IMR-90 (cell line): ENCODE measurements at regions not wholly inside any gene's neighbourhood (a gene's known extent, or its start where the extent isn't known, plus 50 kb on each side); places are given as distances from the start of the nearest gene placed in this dataset.

ENCODE experiments used
- ATAC-seq: fragments of 200-7000 bp; cut with Tn5 transposase; 2 replicates; pipeline ENCODE4 v1.9.1; 2020; ENCODE audit warnings: low read depth, mild to moderate bottlenecking, moderate library complexity
- BruUV-seq: library from RNA; stranded (reverse); fragments of 400-500 nt; replicated peaks from 2 replicates; lab custom pipeline; 2021; lab: Mats Ljungman, UMichigan
- CTCF ChIA-PET: fragments of 300-600 bp; formaldehyde crosslinking; extraction: SDS; loops from one replicate; lab custom pipeline; 2021; ENCODE audit warnings: antibody characterized with exemption; lab: Yijun Ruan, JAX
- POLR2A ChIA-PET: fragments of 300-600 bp; sonication (Branson Sonifier 250); formaldehyde crosslinking; loops from one replicate; lab custom pipeline; 2022; ENCODE audit warnings: antibody characterized with exemption; ENCODE audit not compliant: unreplicated experiment; lab: Charles Lee
- DNase-seq: peaks from one replicate; pipeline ENCODE4 v3.0.0; 2013
- H2AFZ ChIP-seq: replicated peaks from 2 replicates; pipeline ENCODE3; 2013; ENCODE audit warnings: low read length, mild to moderate bottlenecking; ENCODE audit not compliant: poor library complexity
- H2AK5ac ChIP-seq: 2 replicates; pipeline ENCODE4 v1.6.1; 2013; ENCODE audit warnings: low read depth, low read length, inconsistent platforms
- H2AK9ac ChIP-seq: replicated peaks from 2 replicates; pipeline ENCODE3; 2013; ENCODE audit warnings: mild to moderate bottlenecking, low read depth, low read length, moderate library complexity; ENCODE audit not compliant: poor library complexity
- H2BK120ac ChIP-seq: 2 replicates; pipeline ENCODE4 v1.6.1; 2013; ENCODE audit warnings: low read depth, low read length, inconsistent platforms
- H2BK15ac ChIP-seq: 3 replicates; pipeline ENCODE4 v1.6.1; 2013; ENCODE audit warnings: low read depth, low read length, inconsistent platforms
- H2BK20ac ChIP-seq: 2 replicates; pipeline ENCODE4 v1.6.1; 2013; ENCODE audit warnings: low read depth, mild to moderate bottlenecking, inconsistent platforms, low read length, moderate library complexity
- H2BK5ac ChIP-seq: 2 replicates; pipeline ENCODE4 v1.6.1; 2013; ENCODE audit warnings: mild to moderate bottlenecking, low read depth, low read length, inconsistent platforms; ENCODE audit not compliant: poor library complexity, severe bottlenecking
- H3K14ac ChIP-seq: replicated peaks from 2 replicates; pipeline ENCODE4 v1.6.1; 2013; ENCODE audit warnings: low read depth, low read length, inconsistent platforms
- H3K18ac ChIP-seq: 2 replicates; pipeline ENCODE4 v1.6.1; 2013; ENCODE audit warnings: low read depth, low read length, control low read depth
- H3K23ac ChIP-seq: 2 replicates; pipeline ENCODE4 v1.6.1; 2013; ENCODE audit warnings: low read depth, low read length, inconsistent platforms
- H3K27ac ChIP-seq: 2 replicates; pipeline ENCODE4 v1.5.1; 2013; ENCODE audit warnings: mild to moderate bottlenecking, control low read depth, low read length; ENCODE audit not compliant: insufficient read depth
- H3K27me3 ChIP-seq: 2 replicates; pipeline ENCODE4 v1.6.1; 2013; ENCODE audit warnings: low read length; ENCODE audit not compliant: control insufficient read depth, insufficient read depth
- H3K36me3 ChIP-seq: 2 replicates; pipeline ENCODE4 v1.6.1; 2013; ENCODE audit warnings: low read length, mixed read lengths; ENCODE audit not compliant: control insufficient read depth, insufficient read depth
- H3K4ac ChIP-seq: 2 replicates; pipeline ENCODE4 v1.6.1; 2013; ENCODE audit warnings: low read depth, low read length, inconsistent platforms
- H3K4me1 ChIP-seq: 2 replicates; pipeline ENCODE4 v1.6.1; 2013; ENCODE audit warnings: low read length, mixed read lengths; ENCODE audit not compliant: control insufficient read depth, insufficient read depth
- H3K4me2 ChIP-seq: 2 replicates; pipeline ENCODE4 v1.6.1; 2013; ENCODE audit warnings: low read depth, mild to moderate bottlenecking, control low read depth, low read length, moderate library complexity
- H3K4me3 ChIP-seq: 2 replicates; pipeline ENCODE4 v1.5.1; 2013; ENCODE audit warnings: low read depth, mild to moderate bottlenecking, control low read depth, low read length, moderate library complexity; ENCODE audit not compliant: insufficient read depth
- H3K56ac ChIP-seq: 2 replicates; pipeline ENCODE4 v1.6.1; 2013; ENCODE audit warnings: low read length, inconsistent platforms; ENCODE audit not compliant: insufficient read depth; ENCODE audit errors: extremely low read depth
- H3K79me1 ChIP-seq, 2 experiments: 2 replicates each; pipeline ENCODE4 v1.6.1; 2013; ENCODE audit warnings: low read length in 2 of 2, inconsistent platforms in 1 of 2, low read depth in 1 of 2
- H3K9ac ChIP-seq: 2 replicates; pipeline ENCODE4 v1.6.1; 2013; ENCODE audit warnings: low read depth, low read length, control low read depth
- H3K9me1 ChIP-seq: 2 replicates; pipeline ENCODE4 v1.6.1; 2013; ENCODE audit warnings: low read length, inconsistent platforms; ENCODE audit not compliant: insufficient read depth
- H3K9me3 ChIP-seq: 2 replicates; pipeline ENCODE4 v1.6.1; 2013; ENCODE audit warnings: low read length; ENCODE audit not compliant: control insufficient read depth, insufficient read depth
- H4K20me1 ChIP-seq: 2 replicates; pipeline ENCODE4 v1.6.1; 2013; ENCODE audit warnings: low read length, inconsistent platforms; ENCODE audit not compliant: insufficient read depth
- H4K5ac ChIP-seq: 2 replicates; pipeline ENCODE4 v1.6.1; 2013; ENCODE audit warnings: mild to moderate bottlenecking, low read depth, low read length, control low read depth
- H4K8ac ChIP-seq, 2 experiments: 2 replicates each; pipeline ENCODE4 v1.6.1; 2013; ENCODE audit warnings: low read depth in 2 of 2, low read length in 2 of 2, control low read depth in 1 of 2, inconsistent platforms in 1 of 2
- H4K91ac ChIP-seq: 2 replicates; pipeline ENCODE4 v1.6.1; 2013; ENCODE audit warnings: low read depth, low read length, inconsistent platforms; ENCODE audit not compliant: insufficient read depth
- BHLHE40 ChIP-seq: fragments of 150-350 bp; IDR thresholded peaks from 2 replicates; pipeline ENCODE4 v1.6.1; 2016; ENCODE audit warnings: mild to moderate bottlenecking, low read depth, low read length
- CEBPB ChIP-seq: IDR thresholded peaks from 2 replicates; pipeline ENCODE4 v1.6.1; 2012; ENCODE audit warnings: low read depth, low read length, improper control_type of control experiment
- CHD1 ChIP-seq: IDR thresholded peaks from 2 replicates; pipeline ENCODE4 v1.6.1; 2012; ENCODE audit warnings: low read depth, low read length, improper control_type of control experiment
- FOS ChIP-seq: fragments of 150-350 bp; IDR thresholded peaks from 2 replicates; pipeline ENCODE4 v1.6.1; 2016; ENCODE audit warnings: low read depth, low read length
- MAFK ChIP-seq: IDR thresholded peaks from 2 replicates; pipeline ENCODE4 v1.6.1; 2012; ENCODE audit warnings: low read depth, low read length, improper control_type of control experiment
- MAZ ChIP-seq: IDR thresholded peaks from 2 replicates; pipeline ENCODE4 v1.6.1; 2012; ENCODE audit warnings: low read depth, mild to moderate bottlenecking, low read length, improper control_type of control experiment, moderate library complexity, borderline replicate concordance
- MXI1 ChIP-seq: IDR thresholded peaks from 2 replicates; pipeline ENCODE4 v1.6.1; 2012; ENCODE audit warnings: low read depth, mild to moderate bottlenecking, low read length, moderate library complexity, borderline replicate concordance
- NFE2L2 ChIP-seq: fragments of 150-350 bp; IDR thresholded peaks from 2 replicates; pipeline ENCODE4 v1.6.1; 2016; ENCODE audit warnings: low read depth, mild to moderate bottlenecking, low read length
- POLR2A ChIP-seq: IDR thresholded peaks from 2 replicates; pipeline ENCODE4 v1.6.1; 2012; ENCODE audit warnings: mild to moderate bottlenecking, low read depth, low read length
- RAD21 ChIP-seq: IDR thresholded peaks from 2 replicates; pipeline ENCODE4 v1.6.1; 2012; ENCODE audit warnings: low read length, improper control_type of control experiment
- RCOR1 ChIP-seq: IDR thresholded peaks from 2 replicates; pipeline ENCODE4 v1.6.1; 2012; ENCODE audit warnings: mild to moderate bottlenecking, low read length, improper control_type of control experiment; ENCODE audit not compliant: insufficient replicate concordance
- whole genome bisulfite sequencing, 2 experiments: methylation state at CpG; one replicate each; pipeline versions ENCODE4 v1.1.5 to v1.1.7; 2013; ENCODE audit warnings: missing lambda C conversion rate in 2 of 2; ENCODE audit not compliant: insufficient read length in 1 of 2; ENCODE audit errors: extremely low coverage in 2 of 2; 5-methylcytosine and 5-hydroxymethylcytosine counted together
- dilution Hi-C: fragments of 300-500 bp; cut with HindIII; formaldehyde crosslinking; loops from one replicate; pipeline ENCODE4 v1.14.3; 2018; ENCODE audit warnings: low sequenced_read_pairs; ENCODE audit not compliant: unreplicated experiment
- in situ Hi-C: fragments of 300-500 bp; cut with MboI; formaldehyde crosslinking; loops from 3 replicates; pipeline ENCODE4 v1.14.3; 2019; ENCODE audit warnings: low sequenced_read_pairs, inconsistent platforms, mixed read lengths
- intact Hi-C: fragments of 100-400 bp; cut with micrococcal nuclease; formaldehyde crosslinking; loops from 2 replicates; pipeline ENCODE4 v1.10.0; 2022
- TF ChIP-seq, protein P1 (sequence below): conservative IDR thresholded peaks from 2 replicates; pipeline ENCODE4 v1.5.1; 2012; ENCODE audit warnings: mild to moderate bottlenecking, low read depth, low read length, improper control_type of control experiment
- TF ChIP-seq, protein P2 (sequence below): fragments of 150-350 bp; IDR thresholded peaks from 2 replicates; pipeline ENCODE4 v1.6.1; 2017; ENCODE audit warnings: mild to moderate bottlenecking, antibody characterized with exemption, low read length, low read depth
- TF ChIP-seq, protein P3 (sequence below): fragments of 150-350 bp; IDR thresholded peaks from 2 replicates; pipeline ENCODE4 v1.6.1; 2016; ENCODE audit warnings: low read depth, mild to moderate bottlenecking, low read length, moderate library complexity, borderline replicate concordance

DNA sequence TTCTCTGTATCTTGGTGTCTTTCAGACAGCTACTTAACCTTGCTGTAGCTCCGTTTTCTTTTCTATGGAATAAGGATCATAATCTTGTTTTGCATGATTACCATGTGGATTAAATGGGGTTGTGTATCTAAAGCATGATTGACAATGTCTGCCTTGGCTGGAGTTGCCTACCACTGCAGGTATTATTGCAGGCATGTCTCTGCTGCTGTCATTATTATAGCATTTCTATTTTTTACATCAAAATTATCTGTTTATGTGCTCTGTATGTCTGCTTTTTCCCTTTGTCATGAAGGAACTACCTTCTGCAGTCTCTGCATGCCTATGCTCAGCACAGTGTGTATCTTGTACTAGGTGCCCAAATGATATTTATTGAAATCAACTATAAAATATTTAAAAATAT, 95.9 kb upstream of the TAPT1 start:
- no peak overlapping the region for H3K27ac ChIP-seq
- no peak overlapping the region for H4K8ac ChIP-seq
- no peaks in the 10 kb centered on the region for H3K9me3 ChIP-seq
- BruUV-seq: no TSS peak
- no peak overlapping the region for H2BK15ac ChIP-seq
- peaks cover 4% of the 10 kb centered on the region for H3K27me3 ChIP-seq
- no peak overlapping the region for H2AK9ac ChIP-seq
- no CpG with 5 or more reads among the region's 1 CpG for WGBS, 2 experiments
- H3K14ac ChIP-seq: no peak overlapping the region
- H4K91ac ChIP-seq: no peak overlapping the region
- H2AK5ac ChIP-seq: no peak overlapping the region
- H4K5ac ChIP-seq: no peak overlapping the region
- no peak overlapping the region for H3K4me2 ChIP-seq
- CTCF ChIA-PET: no interaction called here
- ATAC-seq: no peak
- H3K9ac ChIP-seq: no peak overlapping the region
- H3K56ac ChIP-seq: no peak overlapping the region
- no peak overlapping the region for H3K18ac ChIP-seq
- H3K9me1 ChIP-seq: no peaks in the 10 kb centered on the region
- no peaks in the 10 kb centered on the region for H3K36me3 ChIP-seq
- no peak overlapping the region for H2BK20ac ChIP-seq
- in situ Hi-C loops (no loop called here), intact Hi-C loops (no loop called here), dilution Hi-C loops (no loop called here)
- H2BK5ac ChIP-seq: no peak overlapping the region
- H3K79me1 ChIP-seq: no peaks in the 10 kb centered on the region
- no peaks in the 10 kb centered on the region for H4K20me1 ChIP-seq
- H2AFZ ChIP-seq: no peak overlapping the region
- TF ChIP-seq RCOR1: no peak
- TF ChIP-seq, protein P1, sequence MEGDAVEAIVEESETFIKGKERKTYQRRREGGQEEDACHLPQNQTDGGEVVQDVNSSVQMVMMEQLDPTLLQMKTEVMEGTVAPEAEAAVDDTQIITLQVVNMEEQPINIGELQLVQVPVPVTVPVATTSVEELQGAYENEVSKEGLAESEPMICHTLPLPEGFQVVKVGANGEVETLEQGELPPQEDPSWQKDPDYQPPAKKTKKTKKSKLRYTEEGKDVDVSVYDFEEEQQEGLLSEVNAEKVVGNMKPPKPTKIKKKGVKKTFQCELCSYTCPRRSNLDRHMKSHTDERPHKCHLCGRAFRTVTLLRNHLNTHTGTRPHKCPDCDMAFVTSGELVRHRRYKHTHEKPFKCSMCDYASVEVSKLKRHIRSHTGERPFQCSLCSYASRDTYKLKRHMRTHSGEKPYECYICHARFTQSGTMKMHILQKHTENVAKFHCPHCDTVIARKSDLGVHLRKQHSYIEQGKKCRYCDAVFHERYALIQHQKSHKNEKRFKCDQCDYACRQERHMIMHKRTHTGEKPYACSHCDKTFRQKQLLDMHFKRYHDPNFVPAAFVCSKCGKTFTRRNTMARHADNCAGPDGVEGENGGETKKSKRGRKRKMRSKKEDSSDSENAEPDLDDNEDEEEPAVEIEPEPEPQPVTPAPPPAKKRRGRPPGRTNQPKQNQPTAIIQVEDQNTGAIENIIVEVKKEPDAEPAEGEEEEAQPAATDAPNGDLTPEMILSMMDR: no peak
- TF ChIP-seq MXI1: no peak
- no peak for TF ChIP-seq BHLHE40
- TF ChIP-seq, protein P2, sequence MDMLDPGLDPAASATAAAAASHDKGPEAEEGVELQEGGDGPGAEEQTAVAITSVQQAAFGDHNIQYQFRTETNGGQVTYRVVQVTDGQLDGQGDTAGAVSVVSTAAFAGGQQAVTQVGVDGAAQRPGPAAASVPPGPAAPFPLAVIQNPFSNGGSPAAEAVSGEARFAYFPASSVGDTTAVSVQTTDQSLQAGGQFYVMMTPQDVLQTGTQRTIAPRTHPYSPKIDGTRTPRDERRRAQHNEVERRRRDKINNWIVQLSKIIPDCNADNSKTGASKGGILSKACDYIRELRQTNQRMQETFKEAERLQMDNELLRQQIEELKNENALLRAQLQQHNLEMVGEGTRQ: no peak
- TF ChIP-seq CEBPB: no peak
- no peak for TF ChIP-seq FOS
- TF ChIP-seq, protein P3, sequence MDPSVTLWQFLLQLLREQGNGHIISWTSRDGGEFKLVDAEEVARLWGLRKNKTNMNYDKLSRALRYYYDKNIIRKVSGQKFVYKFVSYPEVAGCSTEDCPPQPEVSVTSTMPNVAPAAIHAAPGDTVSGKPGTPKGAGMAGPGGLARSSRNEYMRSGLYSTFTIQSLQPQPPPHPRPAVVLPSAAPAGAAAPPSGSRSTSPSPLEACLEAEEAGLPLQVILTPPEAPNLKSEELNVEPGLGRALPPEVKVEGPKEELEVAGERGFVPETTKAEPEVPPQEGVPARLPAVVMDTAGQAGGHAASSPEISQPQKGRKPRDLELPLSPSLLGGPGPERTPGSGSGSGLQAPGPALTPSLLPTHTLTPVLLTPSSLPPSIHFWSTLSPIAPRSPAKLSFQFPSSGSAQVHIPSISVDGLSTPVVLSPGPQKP: no peak
- TF ChIP-seq MAZ: no peak
- no peak for TF ChIP-seq RAD21
- TF ChIP-seq CHD1: no peak
- no peak for TF ChIP-seq NFE2L2
- no peak for TF ChIP-seq MAFK
- no peak for TF ChIP-seq POLR2A
- H3K23ac ChIP-seq: no peak overlapping the region
- H3K4me3 ChIP-seq: no peak overlapping the region
- no peak for DNase-seq
- no peaks in the 10 kb centered on the region for H3K4me1 ChIP-seq
- no peak overlapping the region for H2BK120ac ChIP-seq
- no peak overlapping the region for H3K4ac ChIP-seq
- POLR2A ChIA-PET: no interaction called here
